OCI-LY3 (cell line): ENCODE measurements at regions not wholly inside any gene's neighbourhood (a gene's known extent, or its start where the extent isn't known, plus 50 kb on each side); places are given as distances from the start of the nearest gene placed in this dataset.

Source experiments
- CTCF ChIP-seq: fragments of 200-600, 300-600 bp; sonication (generic); IDR thresholded peaks from 2 replicates; pipeline ENCODE4 v1.5.1; 2014; ENCODE audit warnings: antibody characterized with exemption, low read length, low read depth
- EZH2phosphoT487 ChIP-seq: fragments of 200-600 bp; shearing (Covaris generic); IDR thresholded peaks from 2 replicates; pipeline ENCODE4 v1.6.1; 2018; ENCODE audit warnings: antibody characterized with exemption, mixed run types, low read depth

- no peak for TF ChIP-seq CTCF
- no peak for TF ChIP-seq EZH2phosphoT487
These were observed 141.5 kb downstream of the AACS start for GRCh38 chr12:125206711-125207110.
